ENCODE measurements at regions not wholly inside any gene's neighbourhood (a gene's known extent, or its start where the extent isn't known, plus 50 kb on each side); places are given as distances from the start of the nearest gene placed in this dataset.
A peak's percentile ranks its signal among the peaks of the same experiment; 100 is the strongest.

DNA sequence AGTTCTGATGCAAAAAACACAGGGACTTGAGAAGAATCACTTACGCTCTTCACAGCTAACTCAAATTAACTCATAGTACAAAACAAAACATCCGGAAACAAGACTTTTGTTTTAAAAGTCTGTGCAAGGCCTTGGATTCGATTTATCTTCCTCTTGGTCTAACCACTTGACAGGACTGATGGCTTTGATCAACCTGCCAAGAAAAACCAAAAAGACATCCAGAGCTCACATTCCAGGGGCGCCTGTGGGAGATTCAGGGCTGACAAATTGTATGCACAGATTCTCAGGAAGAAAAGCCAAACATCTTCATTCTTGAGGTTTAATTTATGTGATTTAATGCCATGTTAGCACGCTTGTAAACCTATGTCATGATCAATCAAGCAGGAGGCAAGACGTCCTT lies 129.1 kb upstream of the TMCC3 start:
- peak in 1 of 2 donors; percentile 46 for ATAC-seq
- Histone ChIP-seq H3K27me3 (ENCODE audit: control insufficient read depth, insufficient read depth) (no peaks in the 10 kb centered on the region), H3K27ac (ENCODE audit: low read length) (no peak overlapping the region), H3K4me3 (ENCODE audit: low read length) (no peak overlapping the region), H3K9me3 (ENCODE audit: control insufficient read depth, low read length) (no peaks in the 10 kb centered on the region), H3K4me1 (ENCODE audit: control insufficient read depth, insufficient read depth, low read length) (no peaks in the 10 kb centered on the region)
- 57% methylated on average over 6 of the region's 6 CpGs for WGBS
- intact Hi-C loops (cut with DNase I) = no loop called here
- no peak for DNase-seq

DNA sequence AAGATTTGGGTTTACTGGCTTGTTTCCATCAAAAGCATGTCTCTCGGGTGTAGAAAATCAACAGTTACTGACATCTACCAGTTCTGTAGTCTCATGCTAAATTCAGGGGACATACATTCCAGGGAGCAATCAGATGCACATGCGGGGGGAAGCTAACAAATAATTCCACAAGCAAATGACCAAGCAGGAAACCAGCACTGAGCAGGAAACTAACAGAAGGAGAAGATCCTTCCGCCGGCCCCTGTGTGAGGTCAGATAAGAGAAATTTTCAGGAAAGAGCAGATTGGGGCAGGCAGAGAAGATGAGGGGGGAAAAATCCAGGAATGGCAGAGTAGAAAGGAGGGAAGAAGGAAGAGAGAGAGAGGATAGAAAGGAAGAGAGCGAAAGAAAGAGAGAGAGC lies 127.6 kb upstream of the TMCC3 start:
- intact Hi-C loops (cut with DNase I) = no loop called here
- 51% methylated on average over 5 of the region's 5 CpGs for WGBS
- Histone ChIP-seq H3K4me1 (ENCODE audit: control insufficient read depth, insufficient read depth, low read length) (no peaks in the 10 kb centered on the region), H3K27ac (ENCODE audit: low read length) (no peak overlapping the region), H3K4me3 (ENCODE audit: low read length) (no peak overlapping the region), H3K27me3 (ENCODE audit: control insufficient read depth, insufficient read depth) (no peaks in the 10 kb centered on the region), H3K9me3 (ENCODE audit: control insufficient read depth, low read length) (no peaks in the 10 kb centered on the region)
- no peak for ATAC-seq
- DNase-seq = no peak

DNA sequence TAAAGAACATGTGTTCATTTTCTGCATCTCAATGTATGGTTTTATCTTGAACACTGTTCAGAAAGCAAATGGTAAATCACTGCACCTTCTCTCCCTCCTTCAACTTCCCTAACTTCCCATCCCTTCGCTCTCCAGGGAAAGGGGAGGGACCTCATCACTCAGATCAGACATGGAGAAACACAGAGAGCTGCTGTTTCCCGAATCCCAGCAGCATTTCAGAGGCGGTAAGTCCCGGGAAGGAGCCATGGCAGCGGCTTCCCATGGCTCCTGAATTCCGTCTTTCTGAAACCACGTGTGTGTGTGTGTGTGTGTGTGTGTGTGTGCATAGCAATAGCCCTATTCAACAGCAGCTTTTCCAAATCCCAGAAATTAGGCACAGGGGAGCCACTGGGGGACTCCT lies 125.4 kb upstream of the TMCC3 start:
- Histone ChIP-seq H3K4me3 (ENCODE audit: low read length) (no peak overlapping the region), H3K4me1 (ENCODE audit: control insufficient read depth, insufficient read depth, low read length) (no peaks in the 10 kb centered on the region), H3K27me3 (ENCODE audit: control insufficient read depth, insufficient read depth) (no peaks in the 10 kb centered on the region), H3K9me3 (ENCODE audit: control insufficient read depth, low read length) (no peaks in the 10 kb centered on the region), H3K27ac (ENCODE audit: low read length) (no peak overlapping the region)
- 68% methylated on average over 7 of the region's 7 CpGs for WGBS
- intact Hi-C loops (cut with DNase I) = no loop called here
- DNase-seq (no peak), ATAC-seq (no peak)

DNA sequence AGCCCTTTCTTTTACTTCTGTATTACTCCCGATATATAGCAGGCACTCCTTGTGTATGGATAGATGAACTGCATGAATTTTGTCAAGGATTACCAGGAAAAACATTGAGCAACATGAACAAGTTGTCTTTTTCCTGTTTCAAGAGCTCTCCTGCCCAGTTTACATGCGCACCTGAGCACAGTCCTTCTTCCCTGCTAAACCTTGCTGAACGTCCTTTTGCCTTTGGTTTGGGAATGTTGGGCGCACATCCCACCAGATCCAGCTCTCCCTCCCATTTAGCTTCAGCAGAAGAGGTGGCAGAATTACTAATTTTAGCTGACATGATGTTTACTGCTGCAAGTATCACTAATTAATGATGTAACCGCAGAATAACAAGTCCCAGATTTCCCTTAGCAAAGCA lies 121.4 kb upstream of the TMCC3 start:
- Histone ChIP-seq H3K27me3 (ENCODE audit: control insufficient read depth, insufficient read depth) (no peaks in the 10 kb centered on the region), H3K4me1 (ENCODE audit: control insufficient read depth, insufficient read depth, low read length) (no peaks in the 10 kb centered on the region), H3K4me3 (ENCODE audit: low read length) (no peak overlapping the region), H3K9me3 (ENCODE audit: control insufficient read depth, low read length) (no peaks in the 10 kb centered on the region), H3K27ac (ENCODE audit: low read length) (no peak overlapping the region)
- ATAC-seq (no peak), DNase-seq (no peak)
- intact Hi-C loops (cut with DNase I) = no loop called here
- WGBS = 89% methylated on average over 5 of the region's 5 CpGs

DNA sequence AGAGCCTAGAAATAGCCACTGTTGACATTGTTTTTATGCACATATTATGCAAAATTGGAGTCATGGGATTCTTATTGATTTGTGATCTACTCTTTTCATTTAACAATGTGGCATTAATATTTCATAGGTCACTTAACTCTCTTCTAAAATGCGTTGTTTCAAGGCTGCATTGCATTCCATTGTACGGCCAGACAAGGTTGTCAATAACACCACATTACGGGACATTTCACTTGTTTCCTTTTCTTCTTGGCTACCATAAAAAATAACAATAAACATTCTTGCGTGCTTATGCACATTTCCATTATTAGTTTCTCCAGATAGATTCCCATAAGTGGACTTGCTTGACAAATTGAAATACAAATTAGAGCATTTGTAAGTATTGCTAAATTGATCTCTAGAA lies 120.8 kb upstream of the TMCC3 start:
- no peaks in the 10 kb centered on the region for H3K9me3 ChIP-seq (ENCODE audit: control insufficient read depth, low read length)
- DNase-seq (no peak), ATAC-seq (no peak)
- intact Hi-C loops (cut with DNase I) = no loop called here
- no peak overlapping the region for H3K27ac ChIP-seq (ENCODE audit: low read length)
- H3K27me3 ChIP-seq (ENCODE audit: control insufficient read depth, insufficient read depth) = no peaks in the 10 kb centered on the region
- no peaks in the 10 kb centered on the region for H3K4me1 ChIP-seq (ENCODE audit: control insufficient read depth, insufficient read depth, low read length)
- 92% methylated on average over 4 of the region's 4 CpGs for WGBS
- no peak overlapping the region for H3K4me3 ChIP-seq (ENCODE audit: low read length)

DNA sequence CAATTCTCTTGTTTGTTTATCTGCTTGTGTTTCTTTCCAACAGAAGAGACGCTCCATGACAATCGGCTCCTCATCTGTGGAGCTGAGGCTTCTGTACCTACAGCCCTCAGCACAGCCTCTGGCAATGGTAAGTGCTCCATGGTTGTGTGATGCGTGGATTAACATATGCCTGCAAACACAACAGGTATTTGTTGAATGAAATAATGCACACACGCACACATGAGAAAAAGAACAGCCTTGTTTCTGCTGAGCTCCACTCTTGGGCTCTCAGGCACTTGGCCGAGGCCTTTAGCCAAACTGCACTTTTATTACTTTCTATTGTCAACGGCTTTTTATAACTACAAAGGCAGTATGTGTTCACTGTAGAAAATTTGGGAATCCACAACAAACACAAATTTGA lies 120.4 kb upstream of the TMCC3 start:
- no peak overlapping the region for H3K4me3 ChIP-seq (ENCODE audit: low read length)
- DNase-seq = no peak
- H3K4me1 ChIP-seq (ENCODE audit: control insufficient read depth, insufficient read depth, low read length) = no peaks in the 10 kb centered on the region
- no peaks in the 10 kb centered on the region for H3K27me3 ChIP-seq (ENCODE audit: control insufficient read depth, insufficient read depth)
- WGBS = 81% methylated on average over 6 of the region's 6 CpGs
- no peak overlapping the region for H3K27ac ChIP-seq (ENCODE audit: low read length)
- H3K9me3 ChIP-seq (ENCODE audit: control insufficient read depth, low read length) = no peaks in the 10 kb centered on the region
- intact Hi-C loops (cut with DNase I) = no loop called here
- no peak for ATAC-seq

DNA sequence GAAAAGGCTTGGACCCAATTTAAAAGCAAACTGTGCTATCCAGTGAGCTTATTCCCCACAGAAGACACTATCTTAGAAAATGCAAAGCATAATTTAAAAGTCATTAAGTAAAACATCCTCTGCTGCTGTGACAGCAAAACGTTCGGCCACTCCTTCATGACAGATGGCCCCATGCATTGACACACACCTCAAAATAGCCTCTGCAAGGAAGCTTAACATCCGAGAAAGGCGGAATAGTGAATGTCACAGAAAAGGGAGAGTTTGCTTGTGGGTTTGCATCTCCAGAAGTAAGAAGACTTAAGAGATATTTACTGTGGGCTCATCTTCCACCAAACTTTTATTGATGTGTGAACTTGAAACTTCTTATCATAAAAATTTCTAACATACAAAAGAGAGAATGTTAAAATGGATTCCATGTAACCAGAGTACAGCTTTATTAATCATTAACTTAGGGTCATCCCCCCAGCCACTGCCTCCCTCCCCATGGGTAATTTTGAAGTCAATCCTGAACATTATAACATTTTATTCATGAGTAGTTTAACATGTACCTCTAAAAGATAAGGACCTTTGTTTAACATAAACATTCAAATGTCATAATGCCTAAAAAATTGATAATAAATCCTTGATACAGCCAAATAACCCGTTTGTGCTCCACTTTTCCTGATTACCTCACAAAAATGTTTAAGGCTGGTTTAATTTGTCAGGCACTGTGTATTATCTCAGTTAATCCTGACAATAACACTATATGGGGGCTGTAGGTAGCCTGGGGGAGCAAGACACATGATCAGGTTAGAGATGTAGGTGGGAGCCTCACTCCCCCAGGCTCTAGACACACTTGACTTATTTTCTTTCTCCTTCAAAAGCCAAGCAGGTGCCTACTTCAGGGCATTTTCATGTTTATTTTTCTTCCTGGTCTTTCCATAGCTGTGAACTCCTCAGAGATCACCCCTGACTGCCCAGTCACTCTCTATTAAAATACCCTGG lies 119.7 kb upstream of the TMCC3 start:
- Histone ChIP-seq H3K4me3 (ENCODE audit: low read length) (no peak overlapping the region), H3K27me3 (ENCODE audit: control insufficient read depth, insufficient read depth) (no peaks in the 10 kb centered on the region), H3K4me1 (ENCODE audit: control insufficient read depth, insufficient read depth, low read length) (no peaks in the 10 kb centered on the region), H3K9me3 (ENCODE audit: control insufficient read depth, low read length) (no peaks in the 10 kb centered on the region), H3K27ac (ENCODE audit: low read length) (no peak overlapping the region)
- 68% methylated on average over 5 of the region's 5 CpGs for WGBS
- intact Hi-C loops (cut with DNase I) = loop anchor here in 3 of 4 donors (5.0 to 10.0 kb wide), 2 partner anchors 223 to 225 kb away; no protein-coding TSS in a partner anchor
- DNase-seq (no peak), ATAC-seq (no peak)

DNA sequence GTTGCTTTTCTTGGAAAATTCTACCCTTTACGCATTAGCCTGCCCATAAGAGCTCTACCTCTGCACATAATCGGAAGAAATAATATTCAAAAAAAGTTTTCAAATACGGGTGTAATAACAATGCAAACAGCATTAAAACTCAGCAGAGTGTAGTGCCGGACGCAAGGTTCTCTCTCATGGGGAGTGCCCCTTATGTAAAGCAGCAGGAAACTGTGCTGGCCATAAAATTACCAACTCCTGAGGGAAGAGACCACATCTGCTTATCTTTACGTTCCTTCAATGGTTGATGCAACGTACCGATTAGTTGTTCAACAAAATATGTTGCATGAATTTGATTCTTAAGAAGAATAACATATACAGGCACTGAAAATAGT lies 118.7 kb upstream of the TMCC3 start:
- ATAC-seq (no peak), DNase-seq (no peak)
- 32% methylated on average over 8 of the region's 8 CpGs for WGBS
- Histone ChIP-seq H3K4me3 (ENCODE audit: low read length) (no peak overlapping the region), H3K27me3 (ENCODE audit: control insufficient read depth, insufficient read depth) (no peaks in the 10 kb centered on the region), H3K4me1 (ENCODE audit: control insufficient read depth, insufficient read depth, low read length) (no peaks in the 10 kb centered on the region), H3K27ac (ENCODE audit: low read length) (no peak overlapping the region), H3K9me3 (ENCODE audit: control insufficient read depth, low read length) (no peaks in the 10 kb centered on the region)
- intact Hi-C loops (cut with DNase I) = loop anchor here in 3 of 4 donors (5.0 to 10.0 kb wide), 2 partner anchors 222 to 224 kb away; no protein-coding TSS in a partner anchor

DNA sequence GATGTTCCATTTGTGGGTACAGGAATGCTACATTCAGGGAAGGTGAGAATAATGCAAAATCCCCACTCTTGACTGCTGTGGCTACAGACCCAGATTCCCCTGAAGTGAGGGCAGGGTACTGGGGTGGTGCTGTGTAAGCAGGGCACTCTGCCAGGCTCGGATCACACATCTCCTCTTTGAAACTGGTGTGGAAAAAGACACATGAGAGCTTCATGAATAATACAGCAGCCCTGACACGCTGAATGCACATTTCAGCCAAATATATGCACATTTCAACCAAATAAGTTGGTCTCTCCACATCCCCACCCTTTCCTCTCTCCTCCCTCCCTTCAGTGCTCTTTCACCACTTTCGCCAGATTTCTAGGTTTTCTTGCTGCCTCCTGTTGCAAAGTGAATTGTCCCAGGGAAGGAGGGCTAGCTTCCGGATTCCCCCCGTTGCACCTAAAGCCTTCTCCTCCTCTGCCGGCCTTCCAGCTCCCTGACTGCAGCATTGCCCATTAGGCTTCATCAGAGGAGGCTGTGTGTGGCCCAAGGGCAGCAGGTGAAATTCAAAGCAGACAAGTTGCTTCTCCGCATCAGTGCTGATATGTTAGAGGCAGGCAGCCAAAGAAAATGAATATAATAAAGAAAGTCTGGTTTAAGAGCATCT lies 118.2 kb upstream of the TMCC3 start:
- Histone ChIP-seq H3K9me3 (ENCODE audit: control insufficient read depth, low read length) (no peaks in the 10 kb centered on the region), H3K4me3 (ENCODE audit: low read length) (no peak overlapping the region), H3K4me1 (ENCODE audit: control insufficient read depth, insufficient read depth, low read length) (no peaks in the 10 kb centered on the region), H3K27me3 (ENCODE audit: control insufficient read depth, insufficient read depth) (no peaks in the 10 kb centered on the region), H3K27ac (ENCODE audit: low read length) (no peak overlapping the region)
- 39% methylated on average over 7 of the region's 7 CpGs for WGBS
- DNase-seq = no peak
- no peak for ATAC-seq
- intact Hi-C loops (cut with DNase I) = loop anchor here in 3 of 4 donors (5.0 to 10.0 kb wide), 2 partner anchors 221 to 224 kb away; no protein-coding TSS in a partner anchor

DNA sequence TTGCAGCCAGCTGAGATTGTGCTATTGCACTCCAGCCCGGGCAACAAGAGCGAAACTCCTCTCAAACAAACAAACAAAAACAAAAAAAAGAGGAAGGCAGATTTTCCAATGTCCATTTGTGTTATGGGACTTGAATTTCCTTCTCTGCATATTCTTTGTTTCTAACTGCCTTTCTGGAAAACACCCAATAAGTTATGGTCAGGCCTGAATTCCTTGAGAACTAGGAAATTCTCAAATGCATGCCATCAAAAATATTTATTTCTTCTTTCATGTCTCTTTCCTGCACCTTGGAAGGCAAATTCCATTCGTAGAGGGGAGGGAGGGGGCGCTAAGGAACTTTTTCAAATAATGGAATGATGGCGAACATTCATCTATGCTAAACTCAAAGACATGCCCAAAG lies 117.6 kb upstream of the TMCC3 start:
- intact Hi-C loops (cut with DNase I) = loop anchor here in 3 of 4 donors (5.0 to 10.0 kb wide), 2 partner anchors 221 to 223 kb away; no protein-coding TSS in a partner anchor
- Histone ChIP-seq H3K9me3 (ENCODE audit: control insufficient read depth, low read length) (no peaks in the 10 kb centered on the region), H3K4me1 (ENCODE audit: control insufficient read depth, insufficient read depth, low read length) (no peaks in the 10 kb centered on the region)

DNA sequence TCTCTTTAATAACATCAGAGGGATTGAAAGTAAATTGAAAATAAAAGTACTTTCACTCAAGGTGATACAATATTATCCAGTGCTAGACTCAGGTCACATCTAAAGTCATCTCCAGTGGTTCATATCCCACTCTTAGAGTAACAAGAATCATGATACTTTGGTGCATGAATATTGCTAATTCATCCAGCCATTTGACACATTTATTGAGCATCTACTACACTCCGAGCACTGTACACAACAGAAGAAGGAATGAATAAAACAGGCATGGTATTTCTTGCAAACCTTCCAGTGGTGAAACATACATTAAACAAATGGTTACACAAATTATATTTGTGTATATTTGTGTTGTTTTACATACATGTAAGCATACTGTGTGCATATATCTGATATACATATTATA lies 116.0 kb upstream of the TMCC3 start:
- no peak overlapping the region for H3K4me3 ChIP-seq (ENCODE audit: low read length)
- H3K27me3 ChIP-seq (ENCODE audit: control insufficient read depth, insufficient read depth) = no peaks in the 10 kb centered on the region
- DNase-seq (no peak), ATAC-seq (no peak)
- no peak overlapping the region for H3K27ac ChIP-seq (ENCODE audit: low read length)
- no peaks in the 10 kb centered on the region for H3K4me1 ChIP-seq (ENCODE audit: control insufficient read depth, insufficient read depth, low read length)
- H3K9me3 ChIP-seq (ENCODE audit: control insufficient read depth, low read length) = no peaks in the 10 kb centered on the region
- intact Hi-C loops (cut with DNase I) = loop anchor here in 3 of 4 donors (5.0 to 10.0 kb wide), 2 partner anchors 219 to 222 kb away; no protein-coding TSS in a partner anchor
- 99% methylated on average over 1 of the region's 1 CpG for WGBS

More for the DNA sequence above, 117.6 kb upstream of the TMCC3 start:
- Histone ChIP-seq H3K27me3 (ENCODE audit: control insufficient read depth, insufficient read depth) (no peaks in the 10 kb centered on the region), H3K27ac (ENCODE audit: low read length) (no peak overlapping the region), H3K4me3 (ENCODE audit: low read length) (no peak overlapping the region)
- 73% methylated on average over 5 of the region's 5 CpGs for WGBS
- no peak for ATAC-seq
- no peak for DNase-seq
